ENCODE measurements at regions not wholly inside any gene's neighbourhood (a gene's known extent, or its start where the extent isn't known, plus 50 kb on each side); places are given as distances from the start of the nearest gene placed in this dataset.
"Not testable (repeated sequence)": the region's sequence is repeated elsewhere in the genome, so short reads cannot be mapped to it uniquely, and the experiment has no call there.

DNA sequence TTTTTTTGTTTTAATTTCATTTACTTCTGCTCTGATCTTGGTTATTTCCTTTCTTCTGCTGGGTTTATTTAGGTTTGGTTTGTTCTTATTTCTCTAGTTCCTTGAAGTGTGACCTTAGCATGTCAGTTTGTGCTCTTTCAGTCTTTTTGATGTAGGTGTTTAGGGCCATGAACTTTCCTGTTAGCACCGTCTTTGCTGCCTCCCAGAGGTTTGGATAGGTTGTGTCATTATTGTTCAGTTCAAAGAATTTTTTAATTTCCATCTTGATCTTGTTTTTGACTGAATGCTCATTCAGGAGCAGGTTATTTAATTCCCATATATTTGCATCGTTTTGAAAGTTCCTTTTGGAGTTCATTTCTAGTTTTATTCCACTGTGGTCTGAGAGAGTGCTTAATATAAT lies 539.0 kb upstream of the ZP4 start:
- DNase-seq = not testable (repeated sequence)

DNA sequence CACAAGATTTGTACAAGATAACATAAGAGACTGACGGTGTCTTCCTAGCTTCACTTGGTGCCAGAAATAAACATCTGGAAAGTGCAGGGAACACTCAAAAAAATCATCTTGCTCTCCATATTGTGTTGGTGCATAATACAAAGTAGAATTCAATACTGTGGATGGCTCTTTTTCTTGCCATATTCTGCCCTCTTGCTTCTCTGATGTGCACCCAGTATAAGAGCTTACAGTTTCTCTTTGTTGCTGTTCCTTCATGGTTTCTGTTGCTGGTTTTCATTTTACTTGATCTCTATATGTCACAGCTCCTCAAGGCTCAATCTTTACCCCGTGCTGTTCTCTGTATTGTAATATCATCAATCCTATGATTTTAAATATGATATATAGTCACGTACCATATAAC lies 528.5 kb upstream of the ZP4 start:
- DNase-seq = no peak

DNA sequence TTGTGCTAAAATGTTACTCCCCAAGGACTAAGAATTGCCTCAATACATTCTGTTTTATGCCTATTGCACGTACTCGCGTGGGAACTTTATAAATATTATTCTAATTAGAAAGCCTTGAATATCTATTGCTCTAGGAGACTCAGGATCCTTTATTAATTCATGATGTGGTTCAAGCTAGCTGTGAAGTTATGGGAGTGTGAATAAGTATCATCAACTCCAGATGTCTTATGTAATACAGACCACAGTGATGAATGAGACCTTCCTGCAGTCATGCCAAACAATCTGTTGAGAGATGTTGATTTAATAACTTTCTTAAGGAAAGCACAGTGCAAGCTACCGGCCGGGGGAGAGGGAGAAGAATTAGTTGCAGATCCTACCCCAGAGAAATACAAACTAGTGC lies 519.2 kb upstream of the ZP4 start:
- peak in 1 of 2 experiments; percentile 46 for DNase-seq

DNA sequence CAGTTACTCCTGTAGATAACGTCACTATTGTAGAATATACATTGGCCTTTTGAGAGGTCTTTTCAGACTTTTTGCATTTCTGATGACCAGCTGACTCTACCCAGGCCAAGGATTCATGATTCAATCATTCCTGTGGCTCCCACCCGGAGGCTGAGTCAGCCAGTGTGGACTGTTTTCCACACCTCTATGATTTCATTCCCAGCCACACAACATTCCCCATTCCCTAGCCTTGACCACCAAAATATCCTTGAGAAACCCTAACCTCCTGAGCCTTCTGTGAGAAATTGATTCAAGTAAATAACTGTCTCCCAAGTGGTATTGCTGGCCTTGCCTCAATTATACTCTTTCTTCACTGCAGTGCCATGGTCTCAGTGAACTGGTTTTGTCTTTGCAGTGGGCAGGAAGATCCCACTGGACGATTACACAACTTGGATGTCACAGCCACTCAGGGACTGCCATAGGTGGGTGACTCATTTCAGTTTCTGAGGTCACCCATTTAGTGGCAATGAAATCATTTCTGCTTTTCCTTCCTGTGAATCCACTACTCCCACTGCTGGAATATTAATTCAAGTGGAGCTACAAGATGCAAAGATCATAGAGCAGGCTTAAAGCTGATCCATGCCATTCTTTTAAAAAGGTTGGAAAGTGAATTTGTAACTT lies 518.6 kb upstream of the ZP4 start:
- no peak for DNase-seq

DNA sequence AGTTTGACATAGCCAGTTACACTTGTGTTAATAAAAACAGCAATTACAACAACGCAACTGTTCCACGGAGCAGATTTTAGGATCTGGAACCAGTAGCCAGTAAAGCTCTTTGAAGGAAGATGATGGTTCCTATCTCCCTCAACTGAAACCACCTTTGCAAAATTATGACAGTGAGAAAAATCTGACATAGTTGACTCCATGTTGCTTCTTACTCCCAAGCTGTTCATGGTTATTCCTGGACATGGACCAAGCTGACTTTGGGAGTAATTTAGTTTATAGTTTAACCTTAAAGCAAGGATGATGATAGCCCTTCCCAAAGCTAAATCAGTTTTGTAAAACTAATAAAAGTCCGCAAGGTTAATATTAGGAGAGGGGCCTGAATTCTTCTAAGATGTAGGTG lies 518.0 kb upstream of the ZP4 start:
- no peak for DNase-seq

DNA sequence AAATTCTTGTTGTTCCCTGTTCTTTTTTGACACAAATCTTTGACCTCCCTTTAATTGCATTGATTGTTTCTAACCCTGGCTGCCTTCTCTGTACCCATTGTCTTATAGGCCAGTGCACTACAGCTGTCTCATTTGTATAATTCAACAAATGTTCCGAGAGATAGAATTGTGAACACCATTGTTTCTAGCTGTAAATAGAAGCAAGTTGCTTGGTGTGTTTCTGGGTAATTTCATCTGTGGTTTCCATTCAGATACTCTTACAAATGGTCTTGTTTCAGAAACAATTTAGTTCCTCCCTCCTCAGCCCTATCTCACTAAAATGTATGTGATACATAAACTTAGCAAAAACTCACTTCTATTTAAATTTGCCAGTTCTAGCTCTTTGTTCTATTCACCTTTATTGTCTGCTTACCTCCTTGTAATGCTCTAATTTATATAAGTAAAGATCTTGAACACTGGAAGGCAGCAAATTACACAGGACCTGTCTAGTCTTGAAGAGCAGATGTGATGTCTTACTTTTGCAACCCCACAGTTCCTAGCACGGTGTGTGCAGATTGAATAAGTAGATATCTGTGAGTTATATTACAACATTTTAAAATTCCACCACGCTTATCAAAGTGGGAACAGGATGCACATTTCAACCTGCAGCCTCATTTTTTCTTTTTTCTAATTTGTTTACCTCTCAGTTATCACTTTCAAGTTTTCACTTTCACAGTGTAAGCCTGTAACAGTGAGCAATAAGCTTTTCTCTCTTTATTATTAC lies 515.6 kb upstream of the ZP4 start:
- no peak for DNase-seq

DNA sequence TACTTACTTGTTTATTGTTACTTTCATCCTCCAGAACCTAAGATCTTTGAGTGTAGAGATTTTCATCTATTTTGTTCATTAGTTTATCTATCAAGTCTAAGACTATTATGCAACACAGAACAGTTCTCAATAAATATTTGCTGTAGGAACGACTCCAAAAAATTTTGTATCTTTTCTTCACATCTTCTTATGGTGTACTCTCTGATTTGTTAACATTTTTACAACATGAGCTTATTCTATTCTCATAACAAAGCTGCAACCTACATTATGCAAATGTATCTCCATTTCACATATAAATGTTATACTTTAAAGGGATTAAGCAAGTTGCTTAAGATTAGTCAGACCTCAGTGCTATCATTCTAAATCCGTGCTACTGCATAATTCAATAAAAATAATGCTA lies 514.2 kb upstream of the ZP4 start:
- DNase-seq = no peak

DNA sequence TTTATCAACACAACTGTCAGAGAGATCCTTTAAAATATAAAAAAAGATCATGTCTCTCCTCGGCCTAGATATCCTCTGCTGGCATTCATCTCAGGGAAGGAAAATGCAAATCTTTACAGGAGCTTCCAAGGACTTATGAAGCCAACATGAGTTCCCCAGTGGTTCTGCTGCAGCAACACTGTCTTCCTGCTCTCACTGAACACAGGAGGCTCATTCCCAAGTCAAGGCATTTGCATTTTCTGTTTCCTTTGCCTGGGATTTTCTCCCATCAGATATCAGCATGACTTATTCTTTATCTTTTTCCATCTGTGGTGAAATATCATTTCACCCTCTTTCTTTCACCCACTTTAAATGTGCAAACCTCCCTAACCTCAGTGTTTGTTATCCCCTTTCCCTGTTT lies 513.8 kb upstream of the ZP4 start:
- no peak for DNase-seq

DNA sequence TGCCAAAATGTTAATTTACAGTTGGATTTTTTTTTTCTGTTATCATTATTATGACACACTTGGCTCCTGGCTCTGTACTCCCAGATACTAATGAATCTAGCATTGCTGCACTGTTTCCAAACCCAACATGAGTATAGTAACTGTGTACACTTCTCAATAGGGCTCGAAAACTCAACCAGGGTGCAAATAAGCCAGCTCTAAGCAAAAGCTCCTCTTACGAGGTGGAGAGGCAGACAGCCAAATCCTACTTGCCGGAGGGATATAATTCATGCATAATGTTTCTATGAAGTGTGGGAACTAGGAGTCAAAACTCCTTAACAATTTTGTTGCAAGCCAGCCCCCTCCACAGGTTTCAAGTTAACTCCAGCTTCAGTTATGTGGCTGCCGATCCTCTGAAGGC lies 510.4 kb upstream of the ZP4 start:
- peak; percentile 18 to 37 for DNase-seq

DNA sequence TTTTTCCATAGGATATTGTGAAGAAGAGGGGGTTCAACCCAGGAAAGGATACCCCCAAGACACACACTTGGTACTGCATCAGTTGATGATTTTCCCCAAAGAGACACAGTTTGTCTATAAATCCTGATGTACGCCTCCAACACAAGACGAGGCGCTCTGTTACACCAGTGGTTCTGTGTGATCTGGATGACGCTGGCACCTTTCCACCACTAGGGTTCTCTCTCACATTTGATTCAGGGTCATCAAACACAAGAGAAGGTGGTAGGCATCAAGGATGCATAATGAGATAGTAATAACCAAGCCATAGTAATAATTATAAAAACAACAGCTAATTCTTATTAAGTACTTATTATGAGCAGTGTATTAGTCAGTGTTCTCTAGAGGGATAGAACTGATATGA lies 508.8 kb upstream of the ZP4 start:
- no peak for DNase-seq

DNA sequence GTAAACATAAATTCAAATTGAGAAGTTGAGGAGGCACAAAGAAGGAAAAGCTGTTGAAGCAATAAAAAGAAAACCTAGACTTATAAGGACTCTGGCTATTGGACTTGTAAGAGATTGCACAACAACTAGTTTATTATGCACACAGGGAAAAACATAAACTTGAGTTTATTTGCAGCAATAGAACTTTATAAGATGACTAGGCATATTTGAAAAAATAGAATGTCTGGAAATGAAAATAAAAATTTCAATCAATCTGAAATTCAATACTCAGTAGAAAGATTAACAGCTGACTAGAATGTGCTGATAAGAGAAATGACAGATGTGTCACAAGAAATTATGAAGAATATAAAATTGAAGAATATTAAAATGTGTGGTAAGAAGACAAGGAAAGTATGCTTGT lies 505.4 kb upstream of the ZP4 start:
- DNase-seq = no peak

DNA sequence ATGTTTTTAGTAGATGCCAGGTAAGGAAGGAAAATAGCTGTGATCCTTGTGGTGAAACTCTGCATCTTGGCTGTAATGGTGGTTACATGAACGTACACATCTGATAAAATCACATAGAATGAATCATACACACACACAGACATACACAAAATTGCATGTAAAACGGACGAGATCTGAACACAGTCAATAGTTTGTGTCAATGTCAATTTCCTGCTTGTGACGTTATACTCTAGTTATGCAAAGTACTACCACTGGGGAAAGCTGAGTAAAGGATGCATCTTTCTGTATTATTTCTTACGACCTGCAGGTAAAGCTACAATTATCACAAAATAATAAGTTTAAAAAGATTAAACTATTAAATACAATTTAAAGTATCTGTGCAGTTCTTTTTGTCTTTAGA lies 493.7 kb upstream of the ZP4 start:
- no peak for DNase-seq

DNA sequence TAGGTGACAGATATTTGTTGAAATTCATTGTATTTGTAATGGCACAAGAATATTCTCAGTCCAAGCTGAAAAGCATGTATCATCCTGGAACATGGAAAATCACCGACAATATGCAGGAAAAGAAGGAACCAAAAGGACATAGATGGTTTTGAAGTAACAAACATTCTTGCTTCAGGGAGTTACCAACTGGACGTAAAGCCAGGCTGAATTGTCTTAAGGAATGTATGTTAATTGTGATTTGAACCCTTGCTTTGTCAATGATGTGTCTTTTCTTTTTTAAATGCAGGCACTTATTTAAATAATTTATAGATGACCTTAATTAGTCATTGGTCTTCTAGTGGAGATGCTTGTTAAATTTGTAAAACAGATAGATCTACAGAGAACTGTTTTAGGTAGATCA lies 489.4 kb upstream of the ZP4 start:
- DNase-seq = no peak

DNA sequence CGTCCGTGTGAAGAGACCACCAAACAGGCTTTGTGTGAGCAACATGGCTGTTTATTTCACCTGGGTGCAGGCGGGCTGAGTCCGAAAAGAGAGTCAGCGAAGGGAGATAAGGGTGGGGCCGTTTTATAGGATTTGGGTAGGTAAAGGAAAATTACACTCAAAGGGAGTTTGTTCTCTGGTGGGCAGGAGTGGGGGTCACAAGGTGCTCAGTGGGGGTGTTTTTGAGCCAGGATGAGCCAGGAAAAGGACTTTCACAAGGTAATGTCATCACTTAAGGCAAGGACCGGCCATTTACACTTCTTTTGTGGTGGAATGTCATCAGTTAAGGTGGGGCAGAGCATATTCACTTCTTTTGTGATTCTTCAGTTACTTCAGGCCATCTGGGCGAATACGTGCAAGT lies 488.7 kb upstream of the ZP4 start:
- not testable (repeated sequence) for DNase-seq

DNA sequence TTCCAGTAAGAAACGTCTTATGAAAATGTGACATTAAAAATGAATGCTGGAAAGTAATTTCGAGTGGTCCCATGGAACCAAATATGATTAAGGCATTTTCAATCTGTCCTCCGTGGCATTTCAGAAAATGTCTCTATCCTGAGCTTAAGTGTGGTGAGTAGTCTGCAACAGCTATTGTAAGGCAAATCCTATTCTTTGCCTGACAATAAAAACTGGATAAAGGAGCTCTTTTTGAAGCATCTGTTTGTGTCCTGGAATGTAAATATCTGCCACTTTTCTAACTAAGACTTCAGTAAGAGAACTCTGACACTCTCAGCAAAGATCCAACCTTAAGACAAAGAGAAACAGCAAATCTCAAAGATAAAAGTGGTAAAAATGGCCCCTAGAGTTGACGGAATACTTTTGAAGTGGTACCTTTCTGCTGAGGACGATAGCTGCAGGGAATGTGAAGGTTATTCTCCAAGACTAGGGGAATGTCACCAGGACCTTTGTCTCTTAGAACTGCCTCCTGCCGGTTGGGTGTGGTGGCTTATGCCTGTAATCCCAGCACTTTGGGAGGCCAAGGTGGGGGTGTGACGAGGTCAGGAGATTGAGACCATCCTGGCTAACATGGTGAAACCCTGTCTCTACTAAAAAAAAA lies 486.7 kb upstream of the ZP4 start:
- DNase-seq = no peak

DNA sequence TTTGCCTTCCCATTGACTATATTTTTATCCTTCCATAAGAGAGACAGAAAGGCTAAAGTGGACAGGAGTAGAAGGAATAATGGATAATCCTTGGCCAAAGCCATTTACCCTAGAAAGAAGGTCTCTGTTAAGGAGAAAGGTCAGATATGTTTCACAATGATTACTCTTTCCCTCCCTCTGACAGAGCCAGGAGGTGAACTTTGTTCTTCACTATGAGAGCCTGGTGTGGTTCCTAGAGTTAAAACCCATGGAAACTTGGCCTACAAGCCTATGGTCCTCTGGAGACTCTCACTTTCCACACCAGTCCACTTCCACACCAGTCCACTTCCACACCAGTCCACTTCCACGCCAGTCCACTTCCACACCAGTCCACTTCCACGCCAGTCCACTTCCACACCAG lies 479.9 kb upstream of the ZP4 start:
- no peak for DNase-seq

DNA sequence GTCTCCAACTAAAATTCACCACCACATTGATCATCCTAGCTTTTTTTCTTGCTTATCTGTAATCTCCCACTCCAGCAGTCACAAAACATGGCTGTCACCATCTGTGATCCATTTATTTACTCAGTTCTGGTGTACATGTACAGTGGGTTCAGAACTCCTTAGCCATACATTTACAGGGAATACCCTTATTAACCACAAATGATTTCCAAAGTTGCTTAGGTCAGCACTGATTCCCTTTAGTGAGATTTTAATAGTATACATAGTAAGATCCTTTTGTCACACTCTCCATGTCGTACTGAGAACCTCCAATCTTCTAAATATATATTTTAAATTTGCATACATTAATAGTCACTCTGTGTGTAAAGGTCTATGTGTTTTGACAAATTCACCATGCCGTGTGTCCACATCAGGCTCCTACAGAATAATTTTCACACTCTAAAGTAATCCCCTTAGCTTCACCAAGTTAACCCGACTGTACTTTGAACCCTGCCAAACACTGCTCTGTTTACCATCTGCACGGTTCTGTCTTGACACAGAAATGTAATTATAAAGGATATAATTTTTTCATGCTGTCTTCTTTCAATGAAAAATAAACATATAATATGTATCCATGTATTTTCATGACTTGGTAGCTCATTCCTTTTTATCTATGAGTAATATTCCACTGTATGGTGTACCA lies 473.6 kb upstream of the ZP4 start:
- no peak for DNase-seq

DNA sequence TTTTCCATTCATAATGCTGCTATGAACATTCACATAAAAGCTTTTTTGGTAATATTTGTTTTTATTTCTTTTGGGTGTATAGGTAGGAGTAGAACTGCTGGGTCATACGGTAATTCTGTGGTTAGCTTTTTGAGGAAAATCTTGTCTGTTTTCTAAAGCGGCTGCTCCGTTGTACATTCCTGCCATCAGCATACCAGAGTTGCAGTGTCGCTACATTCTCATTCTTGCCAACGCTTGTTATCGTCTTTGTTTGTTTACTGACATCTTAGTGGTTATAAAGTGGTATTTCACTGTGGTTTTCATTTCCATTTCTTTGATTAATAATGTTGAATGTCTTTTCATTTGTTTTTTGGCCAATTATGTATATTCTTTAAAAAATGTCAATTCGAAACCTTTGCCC lies 469.8 kb upstream of the ZP4 start:
- no peak for DNase-seq

DNA sequence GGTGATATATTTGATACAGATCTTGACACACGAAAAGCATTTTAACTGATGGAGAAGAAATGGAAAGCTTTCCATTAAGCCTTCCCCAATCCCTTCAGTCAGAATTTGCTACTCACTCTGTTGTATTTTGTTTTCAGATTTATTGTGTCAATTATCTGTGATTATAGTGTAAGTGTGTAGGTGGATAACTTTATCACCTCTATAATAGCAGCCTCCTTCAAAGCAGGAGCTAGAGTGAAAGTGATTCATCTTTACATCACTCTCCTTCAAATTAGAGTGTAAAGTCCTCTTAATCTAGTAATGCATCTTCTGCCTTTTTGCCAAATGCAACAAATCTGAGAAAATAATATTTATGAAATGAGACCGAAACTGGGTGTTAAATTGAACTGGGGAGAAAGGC lies 459.7 kb upstream of the ZP4 start:
- DNase-seq = no peak

DNA sequence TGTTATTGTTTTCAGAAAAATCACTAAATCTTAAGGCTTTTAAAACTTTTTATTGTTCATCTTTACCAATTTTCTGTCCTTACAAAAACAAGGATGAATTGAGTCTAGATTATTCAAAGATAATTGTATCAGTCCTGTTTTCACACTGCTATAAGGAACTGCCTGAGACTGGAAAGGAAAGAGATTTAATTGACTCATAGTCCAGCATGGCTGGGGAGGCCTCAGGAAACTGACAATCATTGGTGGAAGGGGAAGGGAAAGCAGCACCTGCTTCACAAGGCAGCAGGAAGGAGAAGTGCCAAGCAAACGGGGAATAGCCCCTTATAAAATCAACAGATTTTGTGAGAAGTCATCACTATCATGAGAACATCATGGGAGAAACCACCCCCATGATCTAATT lies 455.6 kb upstream of the ZP4 start:
- DNase-seq = no peak

DNA sequence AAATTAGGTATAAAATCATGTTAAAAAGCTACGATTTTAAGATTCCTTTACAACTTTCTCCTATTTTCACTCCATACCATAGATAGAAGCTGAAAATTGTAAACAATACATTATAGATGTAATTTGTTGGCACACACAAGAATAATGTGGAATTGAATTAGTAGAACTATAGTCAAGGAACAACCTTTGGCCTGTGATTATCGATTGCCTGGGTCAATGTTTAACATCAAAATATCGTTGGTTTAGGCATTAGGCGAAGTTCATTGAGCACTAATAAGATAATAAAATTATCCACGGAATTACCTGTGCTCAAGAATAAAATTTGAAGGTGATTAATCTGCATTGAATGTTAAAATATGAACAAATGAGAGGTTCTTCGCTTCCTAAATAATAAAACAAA lies 455.1 kb upstream of the ZP4 start:
- DNase-seq = no peak

DNA sequence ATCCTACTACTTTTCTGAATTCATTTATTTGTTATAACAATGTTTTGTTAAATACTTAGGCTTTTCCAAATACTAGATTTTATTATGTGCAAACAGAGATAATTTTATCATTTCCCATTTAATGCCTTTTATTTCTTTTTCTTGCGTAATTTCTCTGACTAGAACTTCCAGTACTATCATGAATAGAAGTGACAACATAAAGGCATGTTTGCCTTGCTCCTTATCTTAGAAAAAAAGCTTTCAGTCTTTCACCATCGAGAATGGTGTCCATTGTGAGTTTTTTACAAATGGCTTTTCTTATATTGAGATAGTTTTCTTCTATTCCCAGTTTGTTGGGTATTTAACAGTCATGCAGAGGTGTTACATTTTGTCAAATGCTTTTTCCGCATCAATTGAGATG lies 453.1 kb upstream of the ZP4 start:
- DNase-seq = no peak

DNA sequence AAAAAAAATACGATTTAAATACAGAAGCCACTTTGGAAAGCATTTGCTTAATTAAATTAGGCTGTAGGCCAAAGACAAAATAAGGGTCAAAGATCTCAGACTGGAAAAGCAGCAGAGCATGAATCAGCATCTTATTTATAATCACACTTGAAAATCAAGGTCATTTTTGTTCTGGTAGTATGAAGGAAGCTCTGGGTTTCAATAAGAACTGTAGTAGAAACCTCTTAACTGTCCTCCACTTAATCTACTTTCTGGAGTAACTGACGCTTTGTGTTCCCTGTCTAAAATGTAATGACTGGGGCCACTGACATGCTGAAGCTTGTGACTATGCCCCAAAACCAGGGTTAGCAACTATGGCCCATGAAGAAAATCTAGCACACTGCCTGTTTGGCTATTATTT lies 450.7 kb upstream of the ZP4 start:
- no peak for DNase-seq

DNA sequence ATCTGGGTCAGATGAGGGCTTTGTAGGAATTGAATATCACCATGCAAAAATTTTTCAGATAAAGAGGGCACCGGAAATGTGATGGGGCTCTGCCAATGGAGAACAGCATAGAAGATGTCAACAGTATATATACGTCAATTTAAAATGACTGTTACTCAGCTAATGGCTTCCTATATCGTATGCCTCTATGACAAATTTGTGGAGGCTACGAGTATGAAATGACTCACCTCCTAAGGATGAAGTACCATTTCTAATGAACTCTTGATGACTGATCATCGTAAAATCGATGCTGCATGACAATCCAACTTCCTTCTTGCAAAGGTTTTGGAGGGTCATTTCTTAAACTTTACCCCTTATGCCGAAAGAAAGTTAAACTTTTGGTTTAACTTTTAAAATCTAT lies 450.3 kb upstream of the ZP4 start:
- DNase-seq = no peak
